Right lobe of liver (tissue), 4 donors: ENCODE measurements at regions not wholly inside any gene's neighbourhood (a gene's known extent, or its start where the extent isn't known, plus 50 kb on each side); places are given as distances from the start of the nearest gene placed in this dataset.

Experiments
- POLR2A ChIP-seq: fragments of 450-650 bp; IDR thresholded peaks from one replicate; pipeline ENCODE4 v1.6.1; 2017; ENCODE audit warnings: antibody characterized with exemption, mild to moderate bottlenecking
- TF ChIP-seq, protein P1 (sequence below), 4 donors: fragments of 200-600 bp in 3 of 4; fragments of 450-650 bp in 1 of 4; IDR thresholded peaks; one replicate each; pipeline versions ENCODE4 v1.5.1 to v1.8.0; 2016 to 2022; ENCODE audit warnings: antibody characterized with exemption in 4 of 4, mild to moderate bottlenecking in 2 of 4
- donor health status: DM: no; HTN: no; CAD: no.
- donor health status: DM: no; HTN: no; CAD: no.
- donor health status: DM: no; HTN: yes; CAD: no.

DNA sequence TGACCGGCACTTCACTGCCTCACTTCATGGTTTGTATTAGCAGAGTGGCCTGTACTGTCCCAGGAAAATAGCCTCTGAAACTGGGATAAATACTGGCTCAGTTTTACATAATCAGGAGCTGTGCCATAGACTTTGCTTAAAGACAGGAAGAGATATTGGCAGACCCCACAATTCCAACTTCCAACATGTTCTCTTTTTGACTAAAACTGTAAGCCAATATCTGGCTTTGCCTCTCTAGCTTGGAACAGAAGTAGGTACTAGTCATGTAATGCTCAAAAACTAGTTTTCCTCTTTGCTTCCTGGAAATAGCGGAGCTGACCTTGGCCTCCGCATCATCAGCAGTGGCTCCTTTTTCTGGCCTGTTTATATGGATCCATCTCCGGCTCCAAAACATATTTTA, 276.9 kb downstream of the CDH9 start:
- TF ChIP-seq, protein P1, sequence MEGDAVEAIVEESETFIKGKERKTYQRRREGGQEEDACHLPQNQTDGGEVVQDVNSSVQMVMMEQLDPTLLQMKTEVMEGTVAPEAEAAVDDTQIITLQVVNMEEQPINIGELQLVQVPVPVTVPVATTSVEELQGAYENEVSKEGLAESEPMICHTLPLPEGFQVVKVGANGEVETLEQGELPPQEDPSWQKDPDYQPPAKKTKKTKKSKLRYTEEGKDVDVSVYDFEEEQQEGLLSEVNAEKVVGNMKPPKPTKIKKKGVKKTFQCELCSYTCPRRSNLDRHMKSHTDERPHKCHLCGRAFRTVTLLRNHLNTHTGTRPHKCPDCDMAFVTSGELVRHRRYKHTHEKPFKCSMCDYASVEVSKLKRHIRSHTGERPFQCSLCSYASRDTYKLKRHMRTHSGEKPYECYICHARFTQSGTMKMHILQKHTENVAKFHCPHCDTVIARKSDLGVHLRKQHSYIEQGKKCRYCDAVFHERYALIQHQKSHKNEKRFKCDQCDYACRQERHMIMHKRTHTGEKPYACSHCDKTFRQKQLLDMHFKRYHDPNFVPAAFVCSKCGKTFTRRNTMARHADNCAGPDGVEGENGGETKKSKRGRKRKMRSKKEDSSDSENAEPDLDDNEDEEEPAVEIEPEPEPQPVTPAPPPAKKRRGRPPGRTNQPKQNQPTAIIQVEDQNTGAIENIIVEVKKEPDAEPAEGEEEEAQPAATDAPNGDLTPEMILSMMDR (IDR thresholded peaks at IDR 0.05) = no peak
- no peak for TF ChIP-seq POLR2A
